VCaP (cell line): ENCODE measurements at regions not wholly inside any gene's neighbourhood (a gene's known extent, or its start where the extent isn't known, plus 50 kb on each side); places are given as distances from the start of the nearest gene placed in this dataset.

Experiments
- H3K27ac ChIP-seq: fragments of 450-650 bp; 2 replicates; pipeline ENCODE4 v1.5.1; 2017
- TF ChIP-seq, protein P1 (sequence below): fragments of 450-650 bp; conservative IDR thresholded peaks from 2 replicates; pipeline ENCODE4 v1.5.1; 2017; ENCODE audit warnings: mild to moderate bottlenecking, moderate library complexity

DNA sequence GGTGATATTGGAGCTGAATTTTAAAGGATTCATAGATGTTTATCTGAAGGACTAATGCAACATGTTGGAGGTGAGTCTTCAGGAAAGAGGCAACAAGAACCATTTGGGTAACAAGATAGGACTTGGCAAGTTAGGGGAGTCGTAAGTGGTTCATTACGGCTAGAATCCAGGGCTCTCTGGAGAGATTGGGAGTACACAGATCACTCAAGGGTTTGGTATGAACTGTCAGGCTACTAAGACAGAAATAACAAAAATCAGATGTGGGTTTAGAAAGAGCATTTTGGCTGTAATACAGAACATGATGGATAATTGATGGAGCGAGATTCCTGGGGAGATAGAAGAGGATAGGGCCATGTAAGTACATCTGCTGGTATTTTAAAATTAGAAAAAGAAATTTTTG, 86.3 kb upstream of the ESR1 start:
- H3K27ac ChIP-seq = no peak overlapping the region
- TF ChIP-seq, protein P1, sequence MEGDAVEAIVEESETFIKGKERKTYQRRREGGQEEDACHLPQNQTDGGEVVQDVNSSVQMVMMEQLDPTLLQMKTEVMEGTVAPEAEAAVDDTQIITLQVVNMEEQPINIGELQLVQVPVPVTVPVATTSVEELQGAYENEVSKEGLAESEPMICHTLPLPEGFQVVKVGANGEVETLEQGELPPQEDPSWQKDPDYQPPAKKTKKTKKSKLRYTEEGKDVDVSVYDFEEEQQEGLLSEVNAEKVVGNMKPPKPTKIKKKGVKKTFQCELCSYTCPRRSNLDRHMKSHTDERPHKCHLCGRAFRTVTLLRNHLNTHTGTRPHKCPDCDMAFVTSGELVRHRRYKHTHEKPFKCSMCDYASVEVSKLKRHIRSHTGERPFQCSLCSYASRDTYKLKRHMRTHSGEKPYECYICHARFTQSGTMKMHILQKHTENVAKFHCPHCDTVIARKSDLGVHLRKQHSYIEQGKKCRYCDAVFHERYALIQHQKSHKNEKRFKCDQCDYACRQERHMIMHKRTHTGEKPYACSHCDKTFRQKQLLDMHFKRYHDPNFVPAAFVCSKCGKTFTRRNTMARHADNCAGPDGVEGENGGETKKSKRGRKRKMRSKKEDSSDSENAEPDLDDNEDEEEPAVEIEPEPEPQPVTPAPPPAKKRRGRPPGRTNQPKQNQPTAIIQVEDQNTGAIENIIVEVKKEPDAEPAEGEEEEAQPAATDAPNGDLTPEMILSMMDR = no peak

DNA sequence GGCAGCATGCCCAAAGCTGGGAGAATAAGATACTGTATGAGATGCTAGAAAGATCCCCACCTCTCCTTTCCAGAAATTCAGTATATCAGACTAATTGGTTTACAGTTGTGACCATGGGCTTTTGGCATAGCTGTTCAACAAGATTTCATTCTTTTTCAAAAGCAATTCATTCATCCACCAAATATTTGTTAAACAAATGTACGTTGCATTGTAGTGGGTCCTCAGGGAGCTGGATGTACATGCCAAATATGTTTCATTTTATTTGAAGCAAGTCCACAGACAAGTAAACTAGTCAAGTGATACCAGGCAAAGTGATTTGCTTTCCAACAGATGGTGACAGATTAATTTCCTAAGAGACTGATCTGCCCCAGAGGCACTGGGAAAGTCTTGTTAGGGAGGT, 85.8 kb upstream of the ESR1 start:
- no peak overlapping the region for H3K27ac ChIP-seq
- TF ChIP-seq, protein P1 = no peak

DNA sequence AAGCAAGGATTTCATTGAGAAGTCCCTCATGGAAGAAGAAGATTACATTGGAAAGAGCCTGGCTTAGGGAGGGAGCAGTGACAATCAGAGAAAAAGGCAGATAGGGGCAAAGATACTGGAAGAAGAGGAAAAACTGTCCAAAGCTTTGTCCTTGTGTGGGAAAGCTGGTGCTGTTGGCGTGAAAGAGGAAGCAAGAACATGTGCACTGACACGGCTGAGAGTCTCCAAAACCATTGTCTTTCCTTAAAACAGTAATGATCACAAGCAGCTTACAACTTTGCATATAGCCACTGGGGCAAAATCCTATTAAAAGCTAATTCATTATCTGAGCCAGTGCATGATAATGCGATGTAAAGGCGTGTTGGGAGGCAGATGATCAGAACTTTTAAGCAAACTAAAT, 85.1 kb upstream of the ESR1 start:
- H3K27ac ChIP-seq = no peak overlapping the region

DNA sequence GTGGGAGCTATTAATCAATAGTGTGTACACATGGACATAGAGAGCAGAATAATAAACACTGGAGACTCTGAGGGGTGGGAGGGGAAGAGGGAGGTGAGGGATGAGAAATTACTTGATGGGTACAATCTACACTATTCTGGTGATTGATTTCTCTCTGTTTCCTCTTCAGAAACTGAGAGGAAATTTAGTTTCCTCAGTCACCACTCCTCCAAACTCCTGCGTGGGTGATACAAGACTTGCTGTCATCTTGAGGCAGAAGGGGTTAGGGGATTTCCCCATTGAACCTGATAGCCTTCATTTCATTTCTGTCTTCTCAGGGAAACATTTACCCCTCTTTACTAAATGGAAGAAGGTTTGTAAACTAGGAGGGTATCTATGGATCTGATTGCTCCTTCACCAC, 84.3 kb upstream of the ESR1 start:
- TF ChIP-seq, protein P1 = no peak
- no peak overlapping the region for H3K27ac ChIP-seq

More for the DNA sequence above, 85.1 kb upstream of the ESR1 start:
- TF ChIP-seq, protein P1 = no peak

DNA sequence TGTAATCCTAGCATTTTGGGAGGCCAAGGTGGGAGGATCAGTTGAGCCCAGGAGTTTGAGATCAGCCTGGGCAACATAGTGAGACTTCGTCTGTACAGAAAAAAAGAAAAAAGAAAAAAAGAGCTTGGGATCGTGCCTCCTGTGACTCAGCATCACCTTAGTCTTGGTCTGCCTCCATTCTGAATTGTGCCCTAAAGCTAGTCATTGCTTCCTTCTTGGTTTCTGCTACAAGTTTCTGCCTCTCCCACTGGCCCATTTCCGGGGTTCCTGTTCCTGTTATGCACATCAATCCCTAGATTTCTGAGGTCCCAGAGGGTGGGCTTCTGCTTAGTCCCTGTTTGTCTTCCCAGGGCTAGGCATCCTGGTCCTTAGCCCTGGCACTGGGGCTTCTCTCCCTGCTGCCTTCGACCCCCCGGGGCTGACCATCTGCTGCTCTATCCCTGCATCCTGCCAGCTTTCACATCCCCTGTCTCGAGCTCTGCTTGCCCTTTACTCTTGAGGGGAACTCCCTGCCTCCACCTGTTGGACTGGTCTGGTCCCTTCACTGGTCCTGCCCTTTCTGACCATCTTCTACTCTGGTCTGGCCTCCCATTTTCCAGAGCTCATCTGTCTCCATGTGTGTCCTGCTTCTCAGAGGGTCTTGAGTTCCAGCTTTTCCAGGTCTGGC, 77.5 kb upstream of the ESR1 start:
- no peak overlapping the region for H3K27ac ChIP-seq
- TF ChIP-seq, protein P1 = no peak

DNA sequence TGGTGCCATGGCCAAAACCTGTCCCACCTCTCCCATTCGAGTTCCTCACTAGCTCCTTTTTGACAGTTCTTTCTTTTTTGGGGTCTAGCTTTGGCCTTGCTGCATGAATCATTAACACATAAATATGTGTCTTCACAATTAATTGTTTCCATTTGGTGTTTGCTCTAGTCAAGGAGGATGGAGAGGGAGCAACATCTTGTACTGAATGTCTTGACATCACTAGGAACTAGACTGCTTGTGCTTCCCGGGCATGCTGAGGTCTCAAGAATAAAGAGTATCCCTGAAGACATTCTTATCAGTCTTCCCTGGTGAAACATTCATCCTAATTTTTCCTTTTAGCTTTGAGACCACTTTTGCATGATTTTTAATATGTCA, 77.0 kb upstream of the ESR1 start:
- TF ChIP-seq, protein P1 = no peak
- H3K27ac ChIP-seq = no peak overlapping the region

DNA sequence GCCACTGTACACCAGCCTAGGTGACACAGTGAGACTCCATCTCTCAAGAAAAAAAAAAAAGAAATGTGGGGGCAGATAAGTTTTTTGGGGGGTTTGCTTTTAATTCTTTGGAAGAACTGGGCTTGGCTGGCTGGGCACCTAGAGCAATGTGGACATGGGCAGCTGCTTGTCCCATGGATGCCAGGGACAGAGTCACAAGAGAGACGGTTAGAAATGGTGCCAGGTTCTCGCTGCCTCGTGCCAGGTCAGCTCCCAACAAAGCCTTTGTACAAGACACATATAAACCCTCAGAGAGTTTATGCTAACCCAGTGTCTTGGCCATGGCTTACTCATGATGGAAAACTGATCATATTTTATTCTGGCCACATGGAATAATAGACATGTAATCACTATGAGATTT, 76.2 kb upstream of the ESR1 start:
- no peak overlapping the region for H3K27ac ChIP-seq
- TF ChIP-seq, protein P1 = no peak
